ENCODE measurements at regions not wholly inside any gene's neighbourhood (a gene's known extent, or its start where the extent isn't known, plus 50 kb on each side); places are given as distances from the start of the nearest gene placed in this dataset.

- TF ChIP-seq CTCF (IDR thresholded peaks at IDR 0.05) (no peak), POLR2AphosphoS5 (IDR thresholded peaks at IDR 0.05; ENCODE audit: low read depth, low read length) (no peak), REST (IDR thresholded peaks at IDR 0.05; ENCODE audit: insufficient read depth in 1 of 2, low read depth in 2 of 2, low read length in 1 of 2) (no peak), SIN3A (IDR thresholded peaks at IDR 0.05; ENCODE audit: borderline replicate concordance, insufficient read depth, low read depth, low read length) (no peak)
Measured at GRCh38 chr1:37166005-37166404, 131.7 kb upstream of the GRIK3 start.
